Loucy (cell line): ENCODE measurements at regions not wholly inside any gene's neighbourhood (a gene's known extent, or its start where the extent isn't known, plus 50 kb on each side); places are given as distances from the start of the nearest gene placed in this dataset.

Source experiments
- H2AFZ ChIP-seq: fragments of 200-600 bp; sonication (generic); 2 replicates; pipeline ENCODE4 v1.6.0; 2016; ENCODE audit warnings: antibody characterized with exemption, mild to moderate bottlenecking, low read length, moderate library complexity
- H3F3A ChIP-seq: fragments of 200-600 bp; 2 replicates; pipeline ENCODE4 v1.6.0; 2016; ENCODE audit warnings: antibody characterized with exemption, low read depth, mild to moderate bottlenecking
- H3K27me3 ChIP-seq: fragments of 200-600 bp; sonication (generic); 2 replicates; pipeline ENCODE4 v1.6.1; 2014; ENCODE audit warnings: low read length, mild to moderate bottlenecking; ENCODE audit not compliant: insufficient read depth, poor library complexity, severe bottlenecking
- H3K36me3 ChIP-seq: fragments of 200-600 bp; sonication (generic); 2 replicates; pipeline ENCODE4 v1.6.1; 2016; ENCODE audit warnings: low read length; ENCODE audit not compliant: insufficient read depth
- H3K4me1 ChIP-seq: fragments of 200-600 bp; sonication (generic); 2 replicates; pipeline ENCODE4 v1.5.1; 2014; ENCODE audit warnings: low read length, mild to moderate bottlenecking; ENCODE audit not compliant: insufficient read depth, poor library complexity, severe bottlenecking
- H3K4me2 ChIP-seq: fragments of 200-600 bp; sonication (generic); 2 replicates; pipeline ENCODE4 v1.6.0; 2014; ENCODE audit warnings: antibody characterized with exemption, low read length, low read depth, mild to moderate bottlenecking; ENCODE audit not compliant: poor library complexity, severe bottlenecking
- H3K4me3 ChIP-seq: fragments of 200-600 bp; sonication (generic); 2 replicates; pipeline ENCODE4 v1.5.1; 2014; ENCODE audit warnings: low read length, mild to moderate bottlenecking, mixed read lengths; ENCODE audit not compliant: poor library complexity, severe bottlenecking
- H3K79me2 ChIP-seq: fragments of 200-600 bp; sonication (generic); 2 replicates; pipeline ENCODE4 v1.6.1; 2014; ENCODE audit warnings: low read length; ENCODE audit not compliant: insufficient read depth
- H3K9ac ChIP-seq: fragments of 200-600 bp; sonication (generic); 2 replicates; pipeline ENCODE4 v1.6.0; 2014; ENCODE audit warnings: mild to moderate bottlenecking, low read depth, low read length, moderate library complexity; ENCODE audit not compliant: poor library complexity, severe bottlenecking
- H3K9me2 ChIP-seq: fragments of 200-600 bp; sonication (generic); replicated peaks from 2 replicates; pipeline ENCODE4 v1.6.1; 2016; ENCODE audit warnings: low read depth, low read length, mixed read lengths
- H3K9me3 ChIP-seq: fragments of 200-600 bp; sonication (generic); 2 replicates; pipeline ENCODE4 v1.6.1; 2014; ENCODE audit warnings: mild to moderate bottlenecking, antibody characterized with exemption, low read length, low read depth; ENCODE audit not compliant: insufficient read depth
- H4K20me1 ChIP-seq: fragments of 200-600 bp; sonication (generic); 2 replicates; pipeline ENCODE4 v1.6.0; 2014; ENCODE audit warnings: antibody characterized with exemption, low read length, mild to moderate bottlenecking; ENCODE audit not compliant: insufficient read depth, poor library complexity, severe bottlenecking
- CTCF ChIP-seq: fragments of 200-600 bp; sonication (generic); conservative IDR thresholded peaks from 2 replicates; pipeline ENCODE4 v1.5.1; 2014; ENCODE audit warnings: mild to moderate bottlenecking, antibody characterized with exemption, low read length
- EZH2phosphoT487 ChIP-seq: fragments of 200-600 bp; IDR thresholded peaks from 2 replicates; pipeline ENCODE4 v1.6.1; 2018; ENCODE audit warnings: antibody characterized with exemption, mild to moderate bottlenecking, moderate library complexity, borderline replicate concordance

DNA sequence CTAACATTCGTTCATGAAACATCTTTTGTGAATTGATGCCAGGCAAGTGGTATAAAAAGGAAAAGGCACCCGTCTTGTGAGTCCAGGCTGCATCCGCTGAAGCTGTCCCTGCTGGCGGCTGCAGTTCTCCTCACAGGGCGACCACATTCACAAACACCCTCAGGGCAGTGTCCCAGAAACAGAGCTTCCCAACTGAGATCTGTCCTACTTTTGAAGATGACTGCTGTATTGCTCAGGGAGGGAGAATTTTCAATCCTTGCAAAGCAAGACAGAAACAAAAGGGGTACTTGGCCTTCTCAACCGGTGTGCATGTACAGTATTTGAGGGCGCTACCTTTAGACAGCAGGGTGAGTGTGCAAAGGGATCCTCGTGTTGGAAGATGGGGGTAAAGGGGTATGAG is 316.1 kb downstream of the GADD45G start:
- no peaks in the 10 kb centered on the region for H3K9me2 ChIP-seq
- no peak overlapping the region for H3K9ac ChIP-seq
- no peak overlapping the region for H3K4me2 ChIP-seq
- no peak overlapping the region for H2AFZ ChIP-seq
- H3K9me3 ChIP-seq: no peaks in the 10 kb centered on the region
- H3K4me3 ChIP-seq: no peak overlapping the region
- no peaks in the 10 kb centered on the region for H3K27me3 ChIP-seq
- no peak for TF ChIP-seq CTCF
- no peak for TF ChIP-seq EZH2phosphoT487
- no peaks in the 10 kb centered on the region for H3F3A ChIP-seq
- no peaks in the 10 kb centered on the region for H3K4me1 ChIP-seq
- no peaks in the 10 kb centered on the region for H3K79me2 ChIP-seq
- no peaks in the 10 kb centered on the region for H3K36me3 ChIP-seq
- H4K20me1 ChIP-seq: no peaks in the 10 kb centered on the region

GRCh38 chr9:89922099-89922498 is 317.3 kb downstream of the GADD45G start:
- H3K4me3 ChIP-seq: no peak overlapping the region
- H3F3A ChIP-seq: no peaks in the 10 kb centered on the region
- no peaks in the 10 kb centered on the region for H3K9me2 ChIP-seq
- no peak overlapping the region for H2AFZ ChIP-seq
- no peak overlapping the region for H3K9ac ChIP-seq
- H3K4me1 ChIP-seq: no peaks in the 10 kb centered on the region
- TF ChIP-seq EZH2phosphoT487 (no peak), CTCF (no peak)
- H3K79me2 ChIP-seq: no peaks in the 10 kb centered on the region
- no peaks in the 10 kb centered on the region for H3K9me3 ChIP-seq
- H3K36me3 ChIP-seq: no peaks in the 10 kb centered on the region
- no peaks in the 10 kb centered on the region for H3K27me3 ChIP-seq
- H4K20me1 ChIP-seq: no peaks in the 10 kb centered on the region
- H3K4me2 ChIP-seq: no peak overlapping the region

DNA sequence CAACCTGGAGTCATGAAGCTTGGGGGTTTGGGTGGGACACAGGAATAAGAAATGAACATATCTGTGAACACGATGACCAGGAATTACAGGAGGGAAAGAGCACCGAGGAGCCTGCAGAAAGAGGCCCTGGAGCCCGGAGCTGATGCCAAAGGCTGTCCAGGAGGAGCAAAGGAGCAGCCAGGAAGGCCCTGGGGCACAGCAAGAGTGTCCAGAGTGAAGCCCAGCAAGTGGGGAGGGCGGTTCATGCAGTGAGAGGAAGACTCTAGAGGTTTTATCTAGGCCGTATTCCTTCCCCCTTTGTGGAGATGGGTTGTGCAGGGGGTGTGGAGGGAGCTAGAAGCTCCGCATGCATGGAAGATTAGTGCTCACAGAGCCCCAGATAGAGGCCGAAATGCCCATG is 318.4 kb downstream of the GADD45G start:
- TF ChIP-seq EZH2phosphoT487: no peak
- TF ChIP-seq CTCF: no peak
- Histone ChIP-seq H3K79me2 (no peaks in the 10 kb centered on the region), H3K9me2 (no peaks in the 10 kb centered on the region), H3K9me3 (no peaks in the 10 kb centered on the region), H3K27me3 (no peaks in the 10 kb centered on the region), H2AFZ (no peak overlapping the region), H3K9ac (no peak overlapping the region), H3K4me1 (no peaks in the 10 kb centered on the region), H3K4me2 (no peak overlapping the region), H4K20me1 (no peaks in the 10 kb centered on the region), H3K36me3 (no peaks in the 10 kb centered on the region), H3F3A (no peaks in the 10 kb centered on the region), H3K4me3 (no peak overlapping the region)
